Astrocyte (in vitro differentiated cells and primary cell): ENCODE measurements at regions not wholly inside any gene's neighbourhood (a gene's known extent, or its start where the extent isn't known, plus 50 kb on each side); places are given as distances from the start of the nearest gene placed in this dataset.

Experiments used
- EZH2 ChIP-seq: IDR thresholded peaks from 2 replicates; pipeline ENCODE4 v1.6.1; 2012; ENCODE audit warnings: mild to moderate bottlenecking, low read length, inconsistent platforms; ENCODE audit not compliant: insufficient read depth
- TF ChIP-seq, protein P1 (sequence below): IDR thresholded peaks from 2 replicates; pipeline ENCODE4 v1.5.1; 2011; ENCODE audit warnings: low read depth, mild to moderate bottlenecking, inconsistent platforms, low read length, moderate library complexity; ENCODE audit not compliant: insufficient read depth

- TF ChIP-seq, protein P1, sequence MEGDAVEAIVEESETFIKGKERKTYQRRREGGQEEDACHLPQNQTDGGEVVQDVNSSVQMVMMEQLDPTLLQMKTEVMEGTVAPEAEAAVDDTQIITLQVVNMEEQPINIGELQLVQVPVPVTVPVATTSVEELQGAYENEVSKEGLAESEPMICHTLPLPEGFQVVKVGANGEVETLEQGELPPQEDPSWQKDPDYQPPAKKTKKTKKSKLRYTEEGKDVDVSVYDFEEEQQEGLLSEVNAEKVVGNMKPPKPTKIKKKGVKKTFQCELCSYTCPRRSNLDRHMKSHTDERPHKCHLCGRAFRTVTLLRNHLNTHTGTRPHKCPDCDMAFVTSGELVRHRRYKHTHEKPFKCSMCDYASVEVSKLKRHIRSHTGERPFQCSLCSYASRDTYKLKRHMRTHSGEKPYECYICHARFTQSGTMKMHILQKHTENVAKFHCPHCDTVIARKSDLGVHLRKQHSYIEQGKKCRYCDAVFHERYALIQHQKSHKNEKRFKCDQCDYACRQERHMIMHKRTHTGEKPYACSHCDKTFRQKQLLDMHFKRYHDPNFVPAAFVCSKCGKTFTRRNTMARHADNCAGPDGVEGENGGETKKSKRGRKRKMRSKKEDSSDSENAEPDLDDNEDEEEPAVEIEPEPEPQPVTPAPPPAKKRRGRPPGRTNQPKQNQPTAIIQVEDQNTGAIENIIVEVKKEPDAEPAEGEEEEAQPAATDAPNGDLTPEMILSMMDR = no peak
- TF ChIP-seq EZH2 = no peak
Measured at GRCh38 chr21:41671212-41671762, 95.6 kb downstream of the RIPK4 start.
